ENCODE measurements at regions not wholly inside any gene's neighbourhood (a gene's known extent, or its start where the extent isn't known, plus 50 kb on each side); places are given as distances from the start of the nearest gene placed in this dataset.

DNA sequence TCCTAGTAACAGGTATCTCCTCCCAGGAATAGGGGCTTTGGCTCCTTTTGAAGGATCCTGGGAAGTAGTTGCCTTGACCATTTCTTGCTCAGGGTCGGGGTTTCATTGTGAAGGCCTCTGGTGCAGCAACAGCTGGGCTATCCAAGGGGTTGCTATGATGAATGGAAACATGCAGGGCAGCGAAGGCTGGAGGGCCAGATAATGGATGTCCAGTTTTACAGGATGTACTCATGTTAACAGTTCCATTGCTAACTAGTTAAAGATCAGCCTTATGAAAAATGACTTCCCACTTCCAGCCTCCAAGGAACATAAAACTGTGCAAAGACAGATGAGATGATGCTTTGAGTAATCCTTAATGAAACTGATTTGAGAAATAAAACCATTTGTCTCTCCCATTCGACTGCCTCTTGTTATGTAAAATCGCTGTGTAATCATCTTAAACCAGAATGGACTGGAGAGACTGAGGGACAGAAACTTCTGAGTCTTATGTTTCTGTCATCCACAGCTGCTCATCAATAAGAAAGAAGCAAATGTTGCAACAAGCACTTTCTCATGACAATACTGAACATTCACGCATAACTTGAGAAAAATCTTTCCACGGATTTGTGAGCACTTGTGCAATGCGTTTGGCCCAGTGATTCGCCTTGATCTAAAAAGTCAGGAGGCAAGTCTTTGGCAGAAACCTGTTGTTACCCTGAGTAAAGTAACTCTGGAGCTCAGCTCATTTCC lies 473.5 kb upstream of the RGMA start:
- no peak for DNase-seq
- peaks cover 71% of the 10 kb centered on the region for H3K27me3 ChIP-seq (ENCODE audit: insufficient read depth, low read depth, severe bottlenecking)
- TF ChIP-seq CTCF (IDR thresholded peaks at IDR 0.05; ENCODE audit: low read depth, low read length) = no peak

GRCh38 chr15:93557696-93558095 lies 468.7 kb upstream of the RGMA start:
- no peaks in the 10 kb centered on the region for H3K36me3 ChIP-seq
- H3K27ac ChIP-seq = no peak overlapping the region
- H3K9me3 ChIP-seq (ENCODE audit: severe bottlenecking) = no peaks in the 10 kb centered on the region
- TF ChIP-seq CTCF (IDR thresholded peaks at IDR 0.05; ENCODE audit: low read depth, low read length) = no peak
- H3K4me3 ChIP-seq (ENCODE audit: low read depth, low read length) = no peak overlapping the region
- DNase-seq = no peak
- peaks cover 36% of the 10 kb centered on the region for H3K27me3 ChIP-seq (ENCODE audit: insufficient read depth, low read depth, severe bottlenecking)

More for the DNA sequence above, 473.5 kb upstream of the RGMA start:
- no peak overlapping the region for H3K27ac ChIP-seq
- H3K9me3 ChIP-seq (ENCODE audit: severe bottlenecking) = no peaks in the 10 kb centered on the region
- H3K36me3 ChIP-seq = no peaks in the 10 kb centered on the region
- H3K4me3 ChIP-seq (ENCODE audit: low read depth, low read length) = no peak overlapping the region

DNA sequence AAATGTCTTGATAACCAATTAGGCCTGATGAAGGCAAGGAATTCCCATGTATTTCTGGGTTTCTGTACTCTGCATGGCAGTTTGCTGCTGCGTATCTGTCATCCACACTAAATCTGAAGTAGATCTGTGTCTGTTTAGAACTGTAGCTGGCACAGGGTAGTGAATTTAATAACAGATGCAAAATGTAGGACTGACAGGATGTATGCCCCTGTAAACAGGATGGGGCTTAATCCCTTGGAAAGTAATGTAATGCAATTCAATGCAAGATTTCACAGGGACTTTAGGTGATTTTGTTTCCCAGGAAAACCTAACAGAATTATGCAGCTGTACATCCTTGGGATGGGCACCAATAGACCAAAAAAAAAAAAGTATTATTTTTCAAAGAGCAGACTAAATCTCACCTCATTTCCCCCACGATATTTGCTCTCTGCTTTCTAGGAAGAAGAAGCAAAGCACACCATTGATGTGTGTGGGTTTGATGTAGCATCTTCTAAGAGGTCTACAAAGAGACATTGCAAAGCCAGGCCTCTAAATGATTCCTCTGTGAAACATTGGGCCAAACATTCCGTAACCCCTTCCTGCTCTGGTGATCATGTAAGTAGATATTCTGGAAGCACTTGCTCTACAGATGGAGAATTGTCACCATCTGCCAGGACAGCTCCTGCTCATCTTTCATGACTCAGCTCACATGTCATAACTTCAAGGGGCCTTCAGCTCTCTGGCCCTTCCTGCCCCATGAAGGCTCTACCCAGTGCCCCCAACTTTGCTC lies 464.3 kb upstream of the RGMA start:
- Histone ChIP-seq H3K36me3 (no peaks in the 10 kb centered on the region), H3K27ac (no peak overlapping the region), H3K9me3 (ENCODE audit: severe bottlenecking) (no peaks in the 10 kb centered on the region), H3K4me3 (ENCODE audit: low read depth, low read length) (no peak overlapping the region), H3K27me3 (ENCODE audit: insufficient read depth, low read depth, severe bottlenecking) (peaks cover 27% of the 10 kb centered on the region)
- TF ChIP-seq CTCF (IDR thresholded peaks at IDR 0.05; ENCODE audit: low read depth, low read length) = no peak
- no peak for DNase-seq

- Histone ChIP-seq H3K9me3 (ENCODE audit: severe bottlenecking) (no peaks in the 10 kb centered on the region), H3K4me3 (ENCODE audit: low read depth, low read length) (no peak overlapping the region), H3K36me3 (no peaks in the 10 kb centered on the region), H3K27ac (no peak overlapping the region), H3K27me3 (ENCODE audit: insufficient read depth, low read depth, severe bottlenecking) (peaks cover 54% of the 10 kb centered on the region)
- TF ChIP-seq CTCF (IDR thresholded peaks at IDR 0.05; ENCODE audit: low read depth, low read length) = no peak
- DNase-seq = no peak
Observed at GRCh38 chr15:93543093-93543492, 454.1 kb upstream of the RGMA start.

- no peak overlapping the region for H3K4me3 ChIP-seq (ENCODE audit: low read depth, low read length)
- no peak for DNase-seq
- H3K9me3 ChIP-seq (ENCODE audit: severe bottlenecking) = no peaks in the 10 kb centered on the region
- H3K27me3 ChIP-seq (ENCODE audit: insufficient read depth, low read depth, severe bottlenecking) = peaks cover 63% of the 10 kb centered on the region
- no peak overlapping the region for H3K27ac ChIP-seq
- no peak for TF ChIP-seq CTCF (IDR thresholded peaks at IDR 0.05; ENCODE audit: low read depth, low read length)
- H3K36me3 ChIP-seq = no peaks in the 10 kb centered on the region
Observed at GRCh38 chr15:93527374-93528050, 438.5 kb upstream of the RGMA start.
